ENCODE measurements at regions not wholly inside any gene's neighbourhood (a gene's known extent, or its start where the extent isn't known, plus 50 kb on each side); places are given as distances from the start of the nearest gene placed in this dataset.

GRCh38 chr6:88294702-88295101 lies 128.6 kb upstream of the CNR1 start:
- no peak for DNase-seq (ENCODE audit: extremely low spot score, unreplicated experiment)
- no peaks in the 10 kb centered on the region for H3K36me3 Mint-ChIP-seq (ENCODE audit: unreplicated experiment)
- H3K9me3 Mint-ChIP-seq (ENCODE audit: unreplicated experiment) = peaks cover 7% of the 10 kb centered on the region
- no peak for TF ChIP-seq CTCF (IDR thresholded peaks at IDR 0.05)
- no peak overlapping the region for H3K27ac Mint-ChIP-seq (ENCODE audit: unreplicated experiment)
- no peak overlapping the region for H3K4me3 Mint-ChIP-seq (ENCODE audit: unreplicated experiment)
- no peaks in the 10 kb centered on the region for H3K4me1 Mint-ChIP-seq (ENCODE audit: unreplicated experiment)
- H3K27me3 Mint-ChIP-seq (ENCODE audit: unreplicated experiment) = no peaks in the 10 kb centered on the region

- no peaks in the 10 kb centered on the region for H3K36me3 Mint-ChIP-seq (ENCODE audit: unreplicated experiment)
- no peak overlapping the region for H3K27ac Mint-ChIP-seq (ENCODE audit: unreplicated experiment)
Measured at GRCh38 chr6:88290411-88290810, 124.3 kb upstream of the CNR1 start.

GRCh38 chr6:88287696-88288095 lies 121.5 kb upstream of the CNR1 start:
- Mint-ChIP-seq H3K27ac (ENCODE audit: unreplicated experiment) (no peak overlapping the region), H3K9me3 (ENCODE audit: unreplicated experiment) (peaks cover 15% of the 10 kb centered on the region), H3K27me3 (ENCODE audit: unreplicated experiment) (no peaks in the 10 kb centered on the region), H3K4me3 (ENCODE audit: unreplicated experiment) (no peak overlapping the region), H3K36me3 (ENCODE audit: unreplicated experiment) (no peaks in the 10 kb centered on the region), H3K4me1 (ENCODE audit: unreplicated experiment) (no peaks in the 10 kb centered on the region)
- no peak for DNase-seq (ENCODE audit: extremely low spot score, unreplicated experiment)
- TF ChIP-seq CTCF (IDR thresholded peaks at IDR 0.05) = no peak

More at GRCh38 chr6:88290411-88290810, 124.3 kb upstream of the CNR1 start:
- no peak for TF ChIP-seq CTCF (IDR thresholded peaks at IDR 0.05)
- H3K4me1 Mint-ChIP-seq (ENCODE audit: unreplicated experiment) = no peaks in the 10 kb centered on the region
- peaks cover 15% of the 10 kb centered on the region for H3K9me3 Mint-ChIP-seq (ENCODE audit: unreplicated experiment)
- no peaks in the 10 kb centered on the region for H3K27me3 Mint-ChIP-seq (ENCODE audit: unreplicated experiment)
- no peak overlapping the region for H3K4me3 Mint-ChIP-seq (ENCODE audit: unreplicated experiment)
- no peak for DNase-seq (ENCODE audit: extremely low spot score, unreplicated experiment)

- no peaks in the 10 kb centered on the region for H3K4me1 Mint-ChIP-seq (ENCODE audit: unreplicated experiment)
- no peak for TF ChIP-seq CTCF (IDR thresholded peaks at IDR 0.05)
- H3K9me3 Mint-ChIP-seq (ENCODE audit: unreplicated experiment) = peaks cover 22% of the 10 kb centered on the region
- no peak overlapping the region for H3K27ac Mint-ChIP-seq (ENCODE audit: unreplicated experiment)
- H3K4me3 Mint-ChIP-seq (ENCODE audit: unreplicated experiment) = no peak overlapping the region
- H3K27me3 Mint-ChIP-seq (ENCODE audit: unreplicated experiment) = no peaks in the 10 kb centered on the region
- H3K36me3 Mint-ChIP-seq (ENCODE audit: unreplicated experiment) = no peaks in the 10 kb centered on the region
- DNase-seq (ENCODE audit: extremely low spot score, unreplicated experiment) = no peak
Measured at GRCh38 chr6:88276331-88276730, 110.2 kb upstream of the CNR1 start.

- Mint-ChIP-seq H3K4me1 (ENCODE audit: unreplicated experiment) (no peaks in the 10 kb centered on the region), H3K27me3 (ENCODE audit: unreplicated experiment) (no peaks in the 10 kb centered on the region), H3K27ac (ENCODE audit: unreplicated experiment) (no peak overlapping the region), H3K9me3 (ENCODE audit: unreplicated experiment) (peaks cover 10% of the 10 kb centered on the region), H3K36me3 (ENCODE audit: unreplicated experiment) (no peaks in the 10 kb centered on the region), H3K4me3 (ENCODE audit: unreplicated experiment) (no peak overlapping the region)
- TF ChIP-seq CTCF (IDR thresholded peaks at IDR 0.05) = no peak
- no peak for DNase-seq (ENCODE audit: extremely low spot score, unreplicated experiment)
Measured at GRCh38 chr6:88268508-88268907, 102.4 kb upstream of the CNR1 start.
